SH-SY5Y (cell line): ENCODE measurements at regions not wholly inside any gene's neighbourhood (a gene's known extent, or its start where the extent isn't known, plus 50 kb on each side); places are given as distances from the start of the nearest gene placed in this dataset.

Source experiments
- GATA2 ChIP-seq: IDR thresholded peaks from 2 replicates; pipeline ENCODE4 v1.6.1; 2011; ENCODE audit warnings: mild to moderate bottlenecking, low read depth, low read length
- GATA3 ChIP-seq: IDR thresholded peaks from 2 replicates; pipeline ENCODE4 v1.6.1; 2011; ENCODE audit warnings: low read depth, mild to moderate bottlenecking, low read length, moderate library complexity

DNA sequence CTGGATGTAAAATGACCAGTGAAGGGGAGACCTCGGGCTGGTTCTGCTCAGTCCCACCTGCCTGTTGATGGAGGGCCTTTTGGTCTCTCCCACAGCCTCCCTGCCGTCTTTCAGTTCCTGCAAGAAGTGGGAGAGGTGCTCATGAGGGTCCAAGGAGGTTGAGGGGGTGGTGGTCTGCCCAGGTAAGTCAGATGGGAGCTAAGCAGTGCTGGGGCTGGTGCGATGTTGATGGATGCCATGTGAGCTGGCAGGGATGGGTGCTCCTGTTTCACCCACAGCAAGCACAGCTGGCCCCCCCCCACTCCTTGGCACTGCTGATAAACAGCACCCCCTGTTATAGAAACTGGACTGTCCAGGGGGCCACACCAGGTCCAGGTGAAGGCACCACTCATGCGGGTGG lies 145.6 kb downstream of the NSG2 start:
- no peak for TF ChIP-seq GATA3
- no peak for TF ChIP-seq GATA2
